ENCODE measurements at regions not wholly inside any gene's neighbourhood (a gene's known extent, or its start where the extent isn't known, plus 50 kb on each side); places are given as distances from the start of the nearest gene placed in this dataset.

- no peak for DNase-seq (ENCODE audit: low read depth in 2 of 2)
Observed at GRCh38 chr12:20257311-20257710, 111.0 kb upstream of the PDE3A start.

- no peak for DNase-seq (ENCODE audit: low read depth in 2 of 2)
Observed at GRCh38 chr12:20259786-20260185, 108.6 kb upstream of the PDE3A start.

GRCh38 chr12:20260851-20261250 is 107.5 kb upstream of the PDE3A start:
- DNase-seq (ENCODE audit: low read depth in 2 of 2): no peak

- DNase-seq (ENCODE audit: low read depth in 2 of 2): no peak
Observed at GRCh38 chr12:20262119-20262518, 106.2 kb upstream of the PDE3A start.

GRCh38 chr12:20264026-20264425 is 104.3 kb upstream of the PDE3A start:
- no peak for DNase-seq (ENCODE audit: low read depth in 2 of 2)

GRCh38 chr12:20264608-20265114 is 103.7 kb upstream of the PDE3A start:
- DNase-seq (ENCODE audit: low read depth in 2 of 2): no peak

- DNase-seq (ENCODE audit: low read depth in 2 of 2): no peak
Observed at GRCh38 chr12:20268121-20268732, 100.1 kb upstream of the PDE3A start.

GRCh38 chr12:20268771-20269170 is 99.6 kb upstream of the PDE3A start:
- no peak for DNase-seq (ENCODE audit: low read depth in 2 of 2)

- no peak for DNase-seq (ENCODE audit: low read depth in 2 of 2)
Observed at GRCh38 chr12:20269337-20270067, 98.8 kb upstream of the PDE3A start.

- DNase-seq (ENCODE audit: low read depth in 2 of 2): no peak
Observed at GRCh38 chr12:20270557-20270956, 97.8 kb upstream of the PDE3A start.

GRCh38 chr12:20272161-20272560 is 96.2 kb upstream of the PDE3A start:
- no peak for DNase-seq (ENCODE audit: low read depth in 2 of 2)

- DNase-seq (ENCODE audit: low read depth in 2 of 2): no peak
Observed at GRCh38 chr12:20272801-20273200, 95.5 kb upstream of the PDE3A start.

- no peak for DNase-seq (ENCODE audit: low read depth in 2 of 2)
Observed at GRCh38 chr12:20274008-20274407, 94.3 kb upstream of the PDE3A start.

- no peak for DNase-seq (ENCODE audit: low read depth in 2 of 2)
Observed at GRCh38 chr12:20278276-20278675, 90.1 kb upstream of the PDE3A start.

- DNase-seq (ENCODE audit: low read depth in 2 of 2): no peak
Observed at GRCh38 chr12:20280515-20280914, 87.8 kb upstream of the PDE3A start.

- DNase-seq (ENCODE audit: low read depth in 2 of 2): no peak
Observed at GRCh38 chr12:20282401-20282800, 85.9 kb upstream of the PDE3A start.

GRCh38 chr12:20283482-20283881 is 84.9 kb upstream of the PDE3A start:
- no peak for DNase-seq (ENCODE audit: low read depth in 2 of 2)

GRCh38 chr12:20289520-20289919 is 78.8 kb upstream of the PDE3A start:
- no peak for DNase-seq (ENCODE audit: low read depth in 2 of 2)

- no peak for DNase-seq (ENCODE audit: low read depth in 2 of 2)
Observed at GRCh38 chr12:20300457-20300856, 67.9 kb upstream of the PDE3A start.

GRCh38 chr12:20305470-20305869 is 62.9 kb upstream of the PDE3A start:
- DNase-seq (ENCODE audit: low read depth in 2 of 2): no peak

- no peak for DNase-seq (ENCODE audit: low read depth in 2 of 2)
Observed at GRCh38 chr12:20309504-20310148, 58.7 kb upstream of the PDE3A start.

- no peak for DNase-seq (ENCODE audit: low read depth in 2 of 2)
Observed at GRCh38 chr12:20314328-20314727, 54.0 kb upstream of the PDE3A start.

GRCh38 chr12:20317554-20317953 is 50.8 kb upstream of the PDE3A start:
- no peak for DNase-seq (ENCODE audit: low read depth in 2 of 2)

Data from stimulated activated CD4-positive, alpha-beta T cell treated with anti-CD3 and anti-CD28 coated beads, Interleukin-12 subunit alpha, Interleukin-12 subunit beta, amount 100 ng/mL, for 24 hours (primary cell).